ENCODE measurements at regions not wholly inside any gene's neighbourhood (a gene's known extent, or its start where the extent isn't known, plus 50 kb on each side); places are given as distances from the start of the nearest gene placed in this dataset.
A peak's percentile ranks its signal among the peaks of the same experiment; 100 is the strongest.
"Not testable (repeated sequence)": the region's sequence is repeated elsewhere in the genome, so short reads cannot be mapped to it uniquely, and the experiment has no call there.

GRCh38 chr7:46291601-46292150 lies 370.6 kb upstream of the IGFBP3 start:
- no peak for DNase-seq (ENCODE audit: low spot score)

GRCh38 chr7:46291050-46291438 lies 370.0 kb upstream of the IGFBP3 start:
- no peak for DNase-seq (ENCODE audit: low spot score)

- no peak for DNase-seq (ENCODE audit: low spot score)
These were observed 369.4 kb upstream of the IGFBP3 start for GRCh38 chr7:46290374-46291049.

GRCh38 chr7:46288861-46289260 lies 367.8 kb upstream of the IGFBP3 start:
- DNase-seq (ENCODE audit: low spot score) = no peak

GRCh38 chr7:46288010-46288409 lies 366.9 kb upstream of the IGFBP3 start:
- DNase-seq (ENCODE audit: low spot score) = no peak

GRCh38 chr7:46286957-46287356 lies 365.9 kb upstream of the IGFBP3 start:
- no peak for DNase-seq (ENCODE audit: low spot score)

GRCh38 chr7:46286356-46286755 lies 365.3 kb upstream of the IGFBP3 start:
- no peak for DNase-seq (ENCODE audit: low spot score)

- no peak for DNase-seq (ENCODE audit: low spot score)
These were observed 364.8 kb upstream of the IGFBP3 start for GRCh38 chr7:46285878-46286277.

GRCh38 chr7:46283852-46284251 lies 362.8 kb upstream of the IGFBP3 start:
- no peak for DNase-seq (ENCODE audit: low spot score)

- DNase-seq (ENCODE audit: low spot score) = peak; percentile 35
These were observed 361.1 kb upstream of the IGFBP3 start for GRCh38 chr7:46282155-46282554.

GRCh38 chr7:46281071-46281470 lies 360.0 kb upstream of the IGFBP3 start:
- no peak for DNase-seq (ENCODE audit: low spot score)

- no peak for DNase-seq (ENCODE audit: low spot score)
These were observed 358.2 kb upstream of the IGFBP3 start for GRCh38 chr7:46279290-46279689.

GRCh38 chr7:46264646-46265045 lies 343.6 kb upstream of the IGFBP3 start:
- DNase-seq (ENCODE audit: low spot score) = no peak

- not testable (repeated sequence) for DNase-seq (ENCODE audit: low spot score)
These were observed 340.6 kb upstream of the IGFBP3 start for GRCh38 chr7:46261638-46262037.

- no peak for DNase-seq (ENCODE audit: low spot score)
These were observed 338.9 kb upstream of the IGFBP3 start for GRCh38 chr7:46259947-46260346.

- DNase-seq (ENCODE audit: low spot score) = no peak
These were observed 336.8 kb upstream of the IGFBP3 start for GRCh38 chr7:46257761-46258448.

- DNase-seq (ENCODE audit: low spot score) = no peak
These were observed 336.0 kb upstream of the IGFBP3 start for GRCh38 chr7:46256870-46257661.

- no peak for DNase-seq (ENCODE audit: low spot score)
These were observed 332.4 kb upstream of the IGFBP3 start for GRCh38 chr7:46253520-46253919.

GRCh38 chr7:46247664-46248063 lies 326.6 kb upstream of the IGFBP3 start:
- no peak for DNase-seq (ENCODE audit: low spot score)

- DNase-seq (ENCODE audit: low spot score) = no peak
These were observed 324.6 kb upstream of the IGFBP3 start for GRCh38 chr7:46245586-46246111.

- no peak for DNase-seq (ENCODE audit: low spot score)
These were observed 323.7 kb upstream of the IGFBP3 start for GRCh38 chr7:46244757-46245156.

GRCh38 chr7:46243406-46243805 lies 322.3 kb upstream of the IGFBP3 start:
- no peak for DNase-seq (ENCODE audit: low spot score)
